Endothelial cell of umbilical vein (primary cell): ENCODE measurements at regions not wholly inside any gene's neighbourhood (a gene's known extent, or its start where the extent isn't known, plus 50 kb on each side); places are given as distances from the start of the nearest gene placed in this dataset.

Source experiments
- BruUV-seq: library from RNA; stranded (reverse); fragments of 400-500 nt; replicated peaks from 2 replicates; lab custom pipeline; 2021; lab: Mats Ljungman, UMichigan
- CTCF ChIA-PET: fragments of 300-600, 350-600 bp; sonication (Branson Sonifier 250); formaldehyde crosslinking; loops from one replicate; lab custom pipeline; 2021; ENCODE audit warnings: antibody characterized with exemption, inconsistent platforms; lab: Charles Lee
- POLR2A ChIA-PET: fragments of 300-600, 350-600 bp; sonication (Branson Sonifier 250); formaldehyde crosslinking; loops from one replicate; lab custom pipeline; 2021; ENCODE audit warnings: antibody characterized with exemption, inconsistent platforms; lab: Charles Lee
- DNase-seq: peaks from one replicate; pipeline ENCODE4 v3.0.0-alpha.2; 2011; ENCODE audit warnings: low read depth, low spot score
- FAIRE-seq: peaks from 2 replicates; lab custom pipeline; 2011; peaks lifted over from hg19 to GRCh38; lab: Jason Lieb, UNC
- H2AFZ ChIP-seq: 2 replicates; pipeline ENCODE4 v1.6.0; 2012; ENCODE audit warnings: low read depth, low read length, control low read depth, inconsistent platforms
- H3K27ac ChIP-seq: 2 replicates; pipeline ENCODE4 v1.5.1; 2011; ENCODE audit warnings: low read depth, mild to moderate bottlenecking, control low read depth, low read length, moderate library complexity; ENCODE audit not compliant: insufficient read depth
- H3K27me3 ChIP-seq, 2 experiments: 2 replicates each; pipeline versions ENCODE4 v1.6.0 to v1.6.1; 2011; ENCODE audit warnings: low read length in 2 of 2, mixed read lengths in 1 of 2; ENCODE audit not compliant: control insufficient read depth in 2 of 2, insufficient read depth in 2 of 2
- H3K36me3 ChIP-seq, 2 experiments: 2 replicates in 1 of 2; 3 replicates in 1 of 2; pipeline ENCODE4 v1.5.1; 2011; ENCODE audit warnings: low read length in 2 of 2, mild to moderate bottlenecking in 1 of 2, moderate library complexity in 1 of 2; ENCODE audit not compliant: control insufficient read depth in 2 of 2, insufficient read depth in 2 of 2; ENCODE audit errors: extremely low read depth in 1 of 2
- H3K4me1 ChIP-seq: 3 replicates; pipeline ENCODE4 v1.5.1; 2011; ENCODE audit warnings: mild to moderate bottlenecking, low read length; ENCODE audit not compliant: control insufficient read depth, insufficient read depth; ENCODE audit errors: extremely low read depth
- H3K4me2 ChIP-seq: 2 replicates; pipeline ENCODE4 v1.6.1; 2011; ENCODE audit warnings: low read length, control low read depth, mixed read lengths; ENCODE audit not compliant: insufficient read depth
- H3K4me3 ChIP-seq, 3 experiments: fragments of 200-600 bp in 1 of 3; sonication (generic), shearing (Covaris generic) in 1 of 3; replicated peaks in 1 of 3; 2 replicates each; pipeline ENCODE4 v1.5.1; 2011 to 2016; ENCODE audit warnings: control low read depth in 3 of 3, low read length in 3 of 3, mild to moderate bottlenecking in 2 of 3, inconsistent platforms in 1 of 3, low read depth in 1 of 3, moderate library complexity in 1 of 3; ENCODE audit not compliant: insufficient read depth in 1 of 3
- H3K79me2 ChIP-seq: 2 replicates; pipeline ENCODE4 v1.6.0; 2012; ENCODE audit warnings: low read length, inconsistent platforms; ENCODE audit not compliant: control insufficient read depth, insufficient read depth
- H3K9ac ChIP-seq: replicated peaks from 2 replicates; pipeline ENCODE3; 2011; ENCODE audit warnings: low read length, control low read depth; ENCODE audit not compliant: insufficient read depth; ENCODE audit errors: extremely low read depth
- H3K9me1 ChIP-seq: replicated peaks from 3 replicates; pipeline ENCODE4 v1.6.0; 2011; ENCODE audit warnings: mild to moderate bottlenecking, low read length; ENCODE audit not compliant: control insufficient read depth, insufficient read depth; ENCODE audit errors: extremely low read depth
- H3K9me3 ChIP-seq: replicated peaks from 2 replicates; pipeline ENCODE4 v1.5.1; 2012; ENCODE audit warnings: low read length, inconsistent platforms; ENCODE audit not compliant: control insufficient read depth, insufficient read depth
- H4K20me1 ChIP-seq: replicated peaks from 2 replicates; pipeline ENCODE3; 2011; ENCODE audit warnings: mild to moderate bottlenecking, low read length; ENCODE audit not compliant: control insufficient read depth, insufficient read depth; ENCODE audit errors: extremely low read depth
- CTCF ChIP-seq, 2 donors: IDR thresholded peaks; 1 replicate in 1 of 2; 2 replicates in 1 of 2; pipeline ENCODE4 v1.5.1; 2011; ENCODE audit warnings: low read length in 2 of 2, mild to moderate bottlenecking in 2 of 2, moderate library complexity in 2 of 2, control low read depth in 1 of 2, inconsistent platforms in 1 of 2, low read depth in 1 of 2; ENCODE audit not compliant: insufficient read depth in 1 of 2; ENCODE audit errors: extremely low read depth in 1 of 2
- EZH2 ChIP-seq: IDR thresholded peaks from 2 replicates; pipeline ENCODE4 v1.6.1; 2012; ENCODE audit warnings: borderline replicate concordance, low read depth, mild to moderate bottlenecking, moderate library complexity, low read length, inconsistent platforms; ENCODE audit not compliant: severe bottlenecking
- FOS ChIP-seq: IDR thresholded peaks from 2 replicates; pipeline ENCODE4 v1.6.1; 2011; ENCODE audit warnings: mild to moderate bottlenecking, low read length, moderate library complexity, borderline replicate concordance; ENCODE audit not compliant: insufficient read depth
- GATA2 ChIP-seq: IDR thresholded peaks from 2 replicates; pipeline ENCODE4 v1.7.0; 2011; ENCODE audit warnings: low read depth, mild to moderate bottlenecking, moderate library complexity, mixed read lengths, low read length; ENCODE audit not compliant: insufficient read length, insufficient read depth
- JUN ChIP-seq: IDR thresholded peaks from 2 replicates; pipeline ENCODE4 v1.6.1; 2011; ENCODE audit warnings: borderline replicate concordance, low read depth; ENCODE audit not compliant: insufficient read length, insufficient read depth
- MAX ChIP-seq: IDR thresholded peaks from 2 replicates; pipeline ENCODE4 v1.6.1; 2011; ENCODE audit not compliant: insufficient read depth, insufficient read length
- MYC ChIP-seq: IDR thresholded peaks from one replicate; pipeline ENCODE4 v1.6.1; 2011; ENCODE audit warnings: mild to moderate bottlenecking, low read depth, low read length
- POLR2A ChIP-seq: IDR thresholded peaks from 2 replicates; pipeline ENCODE4 v1.6.1; 2012; ENCODE audit warnings: low read depth, mild to moderate bottlenecking, control low read depth, low read length
- POLR2AphosphoS5 ChIP-seq: IDR thresholded peaks from 2 replicates; pipeline ENCODE4 v1.6.1; 2012; ENCODE audit warnings: low read depth, mild to moderate bottlenecking, control low read depth, low read length, moderate library complexity; ENCODE audit not compliant: insufficient read depth
- dilution Hi-C: fragments of 300-500 bp; cut with MboI; formaldehyde crosslinking; loops from one replicate; pipeline ENCODE4 v1.15.0; 2019; ENCODE audit warnings: low sequenced_read_pairs; ENCODE audit not compliant: extremely low pct_ligation_motif_present
- intact Hi-C: fragments of 100-400 bp; cut with micrococcal nuclease; formaldehyde crosslinking; loops from one replicate; pipeline ENCODE4 v1.10.0; 2022

- CTCF ChIA-PET: no interaction called here
- H3K79me2 ChIP-seq: no peaks in the 10 kb centered on the region
- no peaks in the 10 kb centered on the region for H3K9me1 ChIP-seq
- H2AFZ ChIP-seq: no peak overlapping the region
- FAIRE-seq: no peak
- POLR2A ChIA-PET: no interaction called here
- dilution Hi-C loops: no loop called here
- no peaks in the 10 kb centered on the region for H4K20me1 ChIP-seq
- no peak overlapping the region for H3K9ac ChIP-seq
- no peak overlapping the region for H3K4me3 ChIP-seq
- H3K36me3 ChIP-seq: no peaks in the 10 kb centered on the region
- intact Hi-C loops: loop anchor here (10.0 kb wide), 1 partner anchor 1280 kb away; no protein-coding TSS in a partner anchor
- H3K27me3 ChIP-seq: no peaks in the 10 kb centered on the region
- no peak overlapping the region for H3K27ac ChIP-seq
- no peak for DNase-seq
- H3K4me1 ChIP-seq: no peaks in the 10 kb centered on the region
- H3K9me3 ChIP-seq: no peaks in the 10 kb centered on the region
- TF ChIP-seq CTCF (IDR thresholded peaks at IDR 0.05; ENCODE audit: extremely low read depth in 1 of 2, insufficient read depth in 1 of 2, low read depth in 1 of 2, low read length in 2 of 2) (no peak), MAX (no peak), GATA2 (no peak), JUN (no peak), MYC (no peak), POLR2AphosphoS5 (no peak), FOS (no peak), POLR2A (no peak), EZH2 (no peak)
- no TSS peak for BruUV-seq
- H3K4me2 ChIP-seq: no peak overlapping the region
These were observed 342.7 kb upstream of the CHAC2 start for GRCh38 chr2:53424902-53425301.
